Kidney epithelial cell (primary cell): ENCODE measurements at regions not wholly inside any gene's neighbourhood (a gene's known extent, or its start where the extent isn't known, plus 50 kb on each side); places are given as distances from the start of the nearest gene placed in this dataset.

ENCODE experiments used
- DNase-seq: peaks from one replicate; pipeline ENCODE4 v3.0.0-alpha.2; 2010; ENCODE audit warnings: low read depth
- H3K27me3 ChIP-seq: 2 replicates; pipeline ENCODE4 v1.6.0; 2011; ENCODE audit warnings: low read length; ENCODE audit not compliant: control insufficient read depth, insufficient read depth
- H3K36me3 ChIP-seq: 2 replicates; pipeline ENCODE4 v1.5.1; 2011; ENCODE audit warnings: low read length; ENCODE audit not compliant: control insufficient read depth, insufficient read depth
- H3K4me3 ChIP-seq: 2 replicates; pipeline ENCODE4 v1.5.1; 2011; ENCODE audit warnings: low read depth, mild to moderate bottlenecking, control low read depth, low read length
- CTCF ChIP-seq: IDR thresholded peaks from 2 replicates; pipeline ENCODE4 v1.5.1; 2011; ENCODE audit warnings: mild to moderate bottlenecking, moderate library complexity, low read length, control low read depth, inconsistent platforms; ENCODE audit not compliant: insufficient read depth, poor library complexity, severe bottlenecking

GRCh38 chr2:132366421-132367180 lies 50.0 kb upstream of the GPR39 start:
- TF ChIP-seq CTCF: no peak
- DNase-seq: no peak
- Histone ChIP-seq H3K27me3 (no peaks in the 10 kb centered on the region), H3K4me3 (no peak overlapping the region), H3K36me3 (no peaks in the 10 kb centered on the region)
